CD14-positive monocyte (primary cell): ENCODE measurements at regions not wholly inside any gene's neighbourhood (a gene's known extent, or its start where the extent isn't known, plus 50 kb on each side); places are given as distances from the start of the nearest gene placed in this dataset.
A peak's percentile ranks its signal among the peaks of the same experiment; 100 is the strongest.

Source experiments
- DNase-seq, 3 donors: peaks; one replicate each; pipeline ENCODE4 v3.0.0-alpha.2; 2011 to 2022
- H2AFZ ChIP-seq: 2 replicates; pipeline ENCODE4 v1.6.0; 2012; ENCODE audit warnings: mild to moderate bottlenecking, low read depth, low read length, inconsistent platforms; ENCODE audit not compliant: insufficient read depth, poor library complexity, severe bottlenecking
- H3K27ac ChIP-seq, 2 donors: 1 replicate in 1 of 2; 2 replicates in 1 of 2; pipeline ENCODE4 v1.5.1; 2012 to 2013; ENCODE audit warnings: low read length in 2 of 2, control low read depth in 1 of 2, inconsistent platforms in 1 of 2, low read depth in 1 of 2, mild to moderate bottlenecking in 1 of 2
- H3K27me3 ChIP-seq, 2 donors: one replicate each; pipeline versions ENCODE4 v1.6.0 to v1.6.1; 2011 to 2013; ENCODE audit warnings: low read length in 2 of 2; ENCODE audit not compliant: control insufficient read depth in 2 of 2, insufficient read depth in 2 of 2
- H3K36me3 ChIP-seq, 2 donors: replicated peaks in 1 of 2; 1 replicate in 1 of 2; 2 replicates in 1 of 2; pipeline versions ENCODE4 v1.5.1 to v1.6.1; 2012 to 2013; ENCODE audit warnings: low read length in 2 of 2, control low read depth in 1 of 2, inconsistent platforms in 1 of 2, mild to moderate bottlenecking in 1 of 2; ENCODE audit not compliant: insufficient read depth in 2 of 2, control insufficient read depth in 1 of 2
- H3K4me1 ChIP-seq, 2 donors: 1 replicate in 1 of 2; 2 replicates in 1 of 2; pipeline versions ENCODE4 v1.5.1 to v1.6.1; 2012 to 2013; ENCODE audit warnings: low read length in 2 of 2, control low read depth in 1 of 2, inconsistent platforms in 1 of 2, mild to moderate bottlenecking in 1 of 2, moderate library complexity in 1 of 2; ENCODE audit not compliant: insufficient read depth in 2 of 2, control insufficient read depth in 1 of 2
- H3K4me2 ChIP-seq: replicated peaks from 2 replicates; pipeline ENCODE3; 2012; ENCODE audit warnings: low read length, moderate library complexity, mild to moderate bottlenecking; ENCODE audit not compliant: poor library complexity, severe bottlenecking; ENCODE audit errors: extremely low read depth
- H3K4me3 ChIP-seq, 3 experiments: fragments of 200-600 bp in 1 of 3; sonication (generic) in 1 of 3; replicated peaks in 1 of 3; 1 replicate in 2 of 3; 2 replicates in 1 of 3; pipeline ENCODE4 v1.5.1; 2011 to 2013; ENCODE audit warnings: low read length in 3 of 3, mild to moderate bottlenecking in 3 of 3, control low read depth in 2 of 3, low read depth in 2 of 3, inconsistent platforms in 1 of 3, moderate library complexity in 1 of 3
- H3K79me2 ChIP-seq: 2 replicates; pipeline ENCODE4 v1.6.0; 2012; ENCODE audit warnings: mild to moderate bottlenecking, control low read depth, inconsistent platforms, low read length, moderate library complexity; ENCODE audit not compliant: insufficient read depth
- H3K9ac ChIP-seq: 2 replicates; pipeline ENCODE4 v1.6.0; 2017; ENCODE audit warnings: low read length, mild to moderate bottlenecking; ENCODE audit not compliant: insufficient read depth, poor library complexity, severe bottlenecking
- H3K9me3 ChIP-seq, 2 donors: replicated peaks in 1 of 2; 1 replicate in 1 of 2; 2 replicates in 1 of 2; pipeline versions ENCODE4 v1.5.1 to v1.6.1; 2012 to 2013; ENCODE audit warnings: low read length in 2 of 2, control low read depth in 1 of 2; ENCODE audit not compliant: control insufficient read depth in 1 of 2, insufficient read depth in 1 of 2
- H4K20me1 ChIP-seq: 2 replicates; pipeline ENCODE4 v1.6.0; 2012; ENCODE audit warnings: mild to moderate bottlenecking, low read length, control low read depth, moderate library complexity; ENCODE audit not compliant: insufficient read depth
- H3K27ac Mint-ChIP-seq, 7 donors: one replicate each; pipeline ENCODE4 v1.8.0; 2020; ENCODE audit warnings: mild to moderate bottlenecking in 7 of 7, mixed read lengths in 7 of 7, moderate library complexity in 6 of 7, inconsistent platforms in 2 of 7
- H3K27me3 Mint-ChIP-seq, 3 donors: one replicate each; pipeline ENCODE4 v1.8.0; 2021 to 2022; ENCODE audit warnings: low read depth in 3 of 3, mild to moderate bottlenecking in 3 of 3, mixed read lengths in 3 of 3, moderate library complexity in 3 of 3, inconsistent platforms in 1 of 3
- H3K36me3 Mint-ChIP-seq, 2 donors: one replicate each; pipeline ENCODE4 v1.8.0; 2020; ENCODE audit warnings: mixed read lengths in 2 of 2, inconsistent platforms in 1 of 2, mild to moderate bottlenecking in 1 of 2
- H3K4me1 Mint-ChIP-seq: one replicate; pipeline ENCODE4 v1.8.0; 2020; ENCODE audit warnings: mild to moderate bottlenecking, mixed read lengths
- H3K4me3 Mint-ChIP-seq, 2 donors: one replicate each; pipeline ENCODE4 v1.8.0; 2020; ENCODE audit warnings: mild to moderate bottlenecking in 2 of 2, mixed read lengths in 2 of 2, moderate library complexity in 1 of 2
- H3K9me3 Mint-ChIP-seq, 7 donors: one replicate each; pipeline ENCODE4 v1.8.0; 2020 to 2022; ENCODE audit warnings: mixed read lengths in 7 of 7, mild to moderate bottlenecking in 6 of 7, moderate library complexity in 6 of 7, inconsistent platforms in 2 of 7
- CTCF ChIP-seq: fragments of 200-600 bp; IDR thresholded peaks from one replicate; pipeline ENCODE4 v1.8.0; 2022; ENCODE audit warnings: antibody characterized with exemption, mild to moderate bottlenecking
- intact Hi-C, 2 donors: fragments of 100-400 bp; cut with micrococcal nuclease; formaldehyde crosslinking; loops; one replicate each; pipeline versions ENCODE4 v1.15.0 to v1.15.1; 2023

- DNase-seq: peak in 1 of 3 donors; percentile 2
- Histone ChIP-seq H3K4me3 (no peak overlapping the region), H3K36me3 (no peaks in the 10 kb centered on the region), H4K20me1 (no peaks in the 10 kb centered on the region), H3K4me2 (no peak overlapping the region), H3K9ac (no peak overlapping the region), H3K79me2 (no peaks in the 10 kb centered on the region), H3K4me1 (peaks cover 14 to 20% of the 10 kb centered on the region in 2 donors), H3K9me3 (peaks cover 0 to 8% of the 10 kb centered on the region in 2 donors), H3K27ac (no peak overlapping the region), H2AFZ (no peak overlapping the region), H3K27me3 (no peaks in the 10 kb centered on the region)
- intact Hi-C loops: no loop called here
- no peak overlapping the region for H3K4me3 Mint-ChIP-seq
- no peaks in the 10 kb centered on the region for H3K36me3 Mint-ChIP-seq
- TF ChIP-seq CTCF: no peak
- H3K27ac Mint-ChIP-seq: no peak overlapping the region
- peaks cover 1 to 16% (median 9%) of the 10 kb centered on the region in 7 donors for H3K9me3 Mint-ChIP-seq
- H3K4me1 Mint-ChIP-seq: peaks cover 21% of the 10 kb centered on the region
- H3K27me3 Mint-ChIP-seq: peaks cover 0 to 3% (median 1%) of the 10 kb centered on the region in 3 donors
These were observed 1178.9 kb downstream of the FLRT2 start for GRCh38 chr14:86708846-86709339.

GRCh38 chr14:86707071-86707470 is 1177.1 kb downstream of the FLRT2 start:
- Mint-ChIP-seq H3K27ac (no peak overlapping the region), H3K4me3 (no peak overlapping the region), H3K4me1 (peaks cover 7% of the 10 kb centered on the region), H3K36me3 (no peaks in the 10 kb centered on the region), H3K27me3 (peaks cover 0 to 3% (median 1%) of the 10 kb centered on the region in 3 donors), H3K9me3 (peaks cover 2 to 16% (median 9%) of the 10 kb centered on the region in 7 donors)
- Histone ChIP-seq H3K9me3 (peaks cover 0 to 8% of the 10 kb centered on the region in 2 donors), H4K20me1 (no peaks in the 10 kb centered on the region), H3K36me3 (no peaks in the 10 kb centered on the region), H3K4me3 (no peak overlapping the region), H2AFZ (no peak overlapping the region), H3K27ac (no peak overlapping the region), H3K79me2 (no peaks in the 10 kb centered on the region), H3K4me1 (peaks cover 4 to 6% of the 10 kb centered on the region in 2 donors), H3K9ac (no peak overlapping the region), H3K4me2 (no peak overlapping the region), H3K27me3 (no peaks in the 10 kb centered on the region)
- intact Hi-C loops: no loop called here
- no peak for TF ChIP-seq CTCF
- DNase-seq: no peak
